ENCODE measurements at regions not wholly inside any gene's neighbourhood (a gene's known extent, or its start where the extent isn't known, plus 50 kb on each side); places are given as distances from the start of the nearest gene placed in this dataset.

GRCh38 chr10:44492678-44493077 is 107.8 kb upstream of the CXCL12 start:
- no peaks in the 10 kb centered on the region for H3K9me3 ChIP-seq
- H3K27me3 ChIP-seq: no peaks in the 10 kb centered on the region
- no peaks in the 10 kb centered on the region for H3K36me3 ChIP-seq
- 44 to 48% methylated on average over 3 of the region's 3 CpGs for WGBS, 2 donors
- DNase-seq (ENCODE audit: low spot score in 2 of 2): no peak
- H3K4me3 ChIP-seq: no peak overlapping the region
- H3K4me1 ChIP-seq: no peaks in the 10 kb centered on the region
- TF ChIP-seq EP300 (IDR thresholded peaks at IDR 0.05) (no peak), CTCF (IDR thresholded peaks at IDR 0.05) (no peak), POLR2A (IDR thresholded peaks at IDR 0.05) (no peak)
- H3K27ac ChIP-seq: no peak overlapping the region

DNA sequence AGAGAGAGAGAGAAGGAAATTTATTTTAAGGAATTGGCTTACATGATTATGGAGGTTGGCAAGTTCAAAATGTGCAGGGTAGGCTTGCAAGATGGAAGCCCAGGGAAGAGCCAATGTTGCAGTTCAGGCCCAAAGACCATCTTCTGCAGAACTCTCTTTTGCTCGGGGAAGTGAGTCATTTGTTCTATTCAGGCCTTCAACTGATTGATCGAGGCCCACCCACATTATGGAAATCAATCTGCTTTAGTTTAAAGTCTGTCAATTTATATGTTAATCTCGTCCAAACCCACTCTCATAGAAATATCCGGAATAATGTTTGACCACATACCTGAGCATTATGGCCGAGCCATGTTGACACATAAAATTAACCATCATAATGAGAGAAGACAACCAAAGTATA is 113.3 kb upstream of the CXCL12 start:
- WGBS, 2 donors: 74 to 93% methylated on average over 5 of the region's 5 CpGs
- no peak overlapping the region for H3K4me3 ChIP-seq
- no peak for TF ChIP-seq CTCF (IDR thresholded peaks at IDR 0.05)
- TF ChIP-seq POLR2A (IDR thresholded peaks at IDR 0.05): no peak
- TF ChIP-seq EP300 (IDR thresholded peaks at IDR 0.05): no peak
- H3K27me3 ChIP-seq: no peaks in the 10 kb centered on the region
- no peaks in the 10 kb centered on the region for H3K4me1 ChIP-seq
- no peaks in the 10 kb centered on the region for H3K36me3 ChIP-seq
- H3K9me3 ChIP-seq: peaks cover 0 to 5% (median 0%) of the 10 kb centered on the region in 4 donors
- no peak overlapping the region for H3K27ac ChIP-seq
- no peak for DNase-seq (ENCODE audit: low spot score in 2 of 2)

- Histone ChIP-seq H3K36me3 (no peaks in the 10 kb centered on the region), H3K27me3 (no peaks in the 10 kb centered on the region), H3K27ac (no peak overlapping the region), H3K4me3 (no peak overlapping the region), H3K4me1 (no peaks in the 10 kb centered on the region), H3K9me3 (peaks cover 0 to 5% (median 0%) of the 10 kb centered on the region in 4 donors)
- no peak for TF ChIP-seq CTCF (IDR thresholded peaks at IDR 0.05)
- TF ChIP-seq POLR2A (IDR thresholded peaks at IDR 0.05): no peak
- TF ChIP-seq EP300 (IDR thresholded peaks at IDR 0.05): no peak
- 39 to 71% methylated on average over 1 of the region's 1 CpG for WGBS, 2 donors
- no peak for DNase-seq (ENCODE audit: low spot score in 2 of 2)
These were observed 115.6 kb upstream of the CXCL12 start for GRCh38 chr10:44500451-44500850.

DNA sequence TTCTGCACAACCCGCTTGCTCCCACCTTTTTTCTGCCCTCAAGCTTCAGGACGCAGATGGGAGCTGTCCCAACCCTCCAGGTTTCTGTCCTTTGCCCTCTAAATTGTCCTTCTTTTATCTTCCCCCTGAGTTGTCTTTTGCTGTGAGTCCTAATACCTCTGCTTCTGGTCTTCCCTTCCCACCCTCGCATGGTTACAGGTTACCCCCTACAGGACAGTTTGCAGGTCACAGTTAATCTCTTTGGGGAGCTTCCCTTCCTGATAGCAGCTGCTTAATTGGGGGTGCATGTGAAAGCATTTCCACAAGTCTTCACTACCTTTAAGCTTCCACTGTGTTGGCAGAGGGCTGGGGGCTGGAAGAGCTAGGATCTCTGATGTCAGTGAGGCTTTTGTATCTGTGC is 121.5 kb upstream of the CXCL12 start:
- no peak for DNase-seq (ENCODE audit: low spot score in 2 of 2)
- Histone ChIP-seq H3K27me3 (no peaks in the 10 kb centered on the region), H3K4me3 (no peak overlapping the region), H3K36me3 (no peaks in the 10 kb centered on the region), H3K9me3 (no peaks in the 10 kb centered on the region), H3K27ac (no peak overlapping the region), H3K4me1 (no peaks in the 10 kb centered on the region)
- TF ChIP-seq EP300 (IDR thresholded peaks at IDR 0.05): no peak
- no peak for TF ChIP-seq CTCF (IDR thresholded peaks at IDR 0.05)
- TF ChIP-seq POLR2A (IDR thresholded peaks at IDR 0.05): no peak
- 81 to 86% methylated on average over 3 of the region's 3 CpGs for WGBS, 2 donors

DNA sequence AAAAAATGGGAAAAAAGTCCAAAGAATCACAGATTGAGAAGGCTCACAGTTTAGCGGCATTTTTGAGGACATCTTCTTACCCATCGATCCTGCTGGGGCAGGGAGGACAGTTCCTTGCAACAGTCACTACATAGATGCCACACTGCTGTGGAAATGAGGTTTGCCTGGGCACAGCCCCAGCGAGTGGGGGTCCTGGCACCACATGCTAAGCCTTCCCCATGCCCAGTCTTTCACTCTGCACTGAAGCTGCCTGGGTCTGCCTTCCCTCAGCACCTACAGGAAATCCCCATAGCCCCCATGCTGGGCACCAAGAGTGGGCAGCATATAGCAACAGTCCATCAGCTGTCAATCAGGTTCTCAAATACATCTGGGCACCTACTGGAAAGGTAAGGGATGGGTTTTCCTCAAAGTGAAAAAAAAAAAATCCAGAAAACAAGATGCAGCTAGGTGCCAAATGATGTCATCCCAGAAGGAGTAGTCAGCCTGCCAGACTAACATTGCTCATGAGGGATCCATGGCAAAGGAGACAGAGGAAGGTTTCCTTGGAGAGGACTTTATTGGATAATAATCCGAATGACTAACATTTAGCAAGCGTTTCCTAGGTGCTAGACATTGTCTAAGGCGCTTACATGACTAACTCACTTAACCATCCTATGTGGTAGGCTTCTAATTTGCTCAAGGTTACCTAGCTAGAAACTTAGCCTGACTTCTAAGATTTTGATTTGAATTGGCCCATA is 125.7 kb upstream of the CXCL12 start:
- no peaks in the 10 kb centered on the region for H3K36me3 ChIP-seq
- no peak overlapping the region for H3K4me3 ChIP-seq
- TF ChIP-seq EP300 (IDR thresholded peaks at IDR 0.05) (no peak), CTCF (IDR thresholded peaks at IDR 0.05) (no peak), POLR2A (IDR thresholded peaks at IDR 0.05) (no peak)
- 84 to 89% methylated on average over 6 of the region's 6 CpGs for WGBS, 2 donors
- H3K27me3 ChIP-seq: no peaks in the 10 kb centered on the region
- DNase-seq (ENCODE audit: low spot score in 2 of 2): no peak
- peaks cover 0 to 7% (median 0%) of the 10 kb centered on the region in 4 donors for H3K4me1 ChIP-seq
- no peaks in the 10 kb centered on the region for H3K9me3 ChIP-seq
- no peak overlapping the region for H3K27ac ChIP-seq
